SK-N-SH (cell line): ENCODE measurements at regions not wholly inside any gene's neighbourhood (a gene's known extent, or its start where the extent isn't known, plus 50 kb on each side); places are given as distances from the start of the nearest gene placed in this dataset.

Experiments
- CTCF ChIA-PET: fragments of 300-600, 350-600 bp; formaldehyde crosslinking; extraction: SDS; loops from one replicate; lab custom pipeline; 2021; lab: Yijun Ruan, JAX
- POLR2A ChIA-PET: fragments of 350-600 bp; sonication (Branson Sonifier 250); formaldehyde crosslinking; extraction: SDS; loops from one replicate; lab custom pipeline; 2020; ENCODE audit warnings: antibody characterized with exemption, inconsistent platforms; lab: Yijun Ruan, JAX
- DNase-seq: peaks from one replicate; pipeline ENCODE4 v3.0.0; 2012
- H2AFZ ChIP-seq: fragments of 200-600 bp; sonication (generic); 2 replicates; pipeline ENCODE4 v1.8.1; 2016; ENCODE audit warnings: antibody characterized with exemption, mild to moderate bottlenecking, low read depth
- H3F3A ChIP-seq: fragments of 200-600 bp; sonication (generic); replicated peaks from 2 replicates; pipeline ENCODE3; 2016; ENCODE audit warnings: antibody characterized with exemption, mild to moderate bottlenecking; ENCODE audit not compliant: insufficient read depth
- H3K27ac ChIP-seq, 2 experiments: fragments of 200-500 bp in 1 of 2; fragments of 200-600 bp in 1 of 2; sonication (Bioruptor generic) in 1 of 2; sonication (generic), shearing (Covaris generic) in 1 of 2; 2 replicates each; pipeline versions ENCODE4 v1.5.1 to v1.6.1; 2014 to 2016; ENCODE audit warnings: low read depth in 2 of 2, inconsistent platforms in 1 of 2, low read length in 1 of 2, mild to moderate bottlenecking in 1 of 2, mixed read lengths in 1 of 2
- H3K27me3 ChIP-seq: fragments of 200-600 bp; sonication (generic), shearing (Covaris generic); 2 replicates; pipeline ENCODE4 v1.6.1; 2016; ENCODE audit warnings: mixed run types; ENCODE audit not compliant: insufficient read depth
- H3K36me3 ChIP-seq, 2 experiments: fragments of 200-500 bp in 1 of 2; fragments of 200-600 bp in 1 of 2; sonication (Bioruptor generic) in 1 of 2; sonication (generic) in 1 of 2; replicated peaks in 1 of 2; 2 replicates each; pipeline versions ENCODE3 to v1.5.1; 2014 to 2016; ENCODE audit warnings: low read length in 1 of 2, mild to moderate bottlenecking in 1 of 2; ENCODE audit not compliant: insufficient read depth in 2 of 2, control insufficient read depth in 1 of 2
- H3K4me1 ChIP-seq, 2 experiments: fragments of 200-500 bp in 1 of 2; fragments of 200-600 bp in 1 of 2; sonication (Bioruptor generic) in 1 of 2; sonication (generic), shearing (Covaris generic) in 1 of 2; 2 replicates each; pipeline versions ENCODE4 v1.5.1 to v1.6.1; 2014 to 2016; ENCODE audit warnings: low read depth in 1 of 2, low read length in 1 of 2, mixed run types in 1 of 2; ENCODE audit not compliant: insufficient read depth in 2 of 2, control insufficient read depth in 1 of 2
- H3K4me2 ChIP-seq: fragments of 200-600 bp; sonication (generic), shearing (Covaris generic); 2 replicates; pipeline ENCODE4 v1.6.1; 2017; ENCODE audit warnings: mixed run types
- H3K4me3 ChIP-seq, 2 experiments: fragments of 200-500 bp in 1 of 2; fragments of 200-600 bp in 1 of 2; sonication (Bioruptor generic) in 1 of 2; sonication (generic), shearing (Covaris generic) in 1 of 2; 2 replicates each; pipeline versions ENCODE4 v1.5.1 to v1.8.1; 2014 to 2016; ENCODE audit warnings: low read depth in 2 of 2, inconsistent platforms in 1 of 2, low read length in 1 of 2, mild to moderate bottlenecking in 1 of 2, mixed read lengths in 1 of 2, moderate library complexity in 1 of 2
- H3K79me2 ChIP-seq: fragments of 200-600 bp; sonication (generic); 2 replicates; pipeline ENCODE4 v1.8.1; 2017; ENCODE audit warnings: mild to moderate bottlenecking; ENCODE audit not compliant: insufficient read depth
- H3K9ac ChIP-seq: fragments of 200-600 bp; sonication (generic); 2 replicates; pipeline ENCODE4 v1.6.1; 2017; ENCODE audit warnings: mixed run types
- H3K9me2 ChIP-seq: fragments of 200-600 bp; sonication (generic); 2 replicates; pipeline ENCODE4 v1.6.1; 2017; ENCODE audit warnings: mixed run types
- H3K9me3 ChIP-seq: fragments of 200-600 bp; sonication (generic); 2 replicates; pipeline ENCODE4 v1.6.1; 2017; ENCODE audit warnings: mixed run types, mild to moderate bottlenecking, moderate library complexity
- H4K20me1 ChIP-seq: fragments of 200-600 bp; sonication (generic); 2 replicates; pipeline ENCODE4 v1.6.1; 2017; ENCODE audit warnings: mild to moderate bottlenecking, mixed run types; ENCODE audit not compliant: insufficient read depth
- CHD2 ChIP-seq: fragments of 150-350 bp; IDR thresholded peaks from 2 replicates; pipeline ENCODE4 v1.6.1; 2018; ENCODE audit warnings: low read length; ENCODE audit not compliant: partially characterized antibody
- ELF1 ChIP-seq: IDR thresholded peaks from 2 replicates; pipeline ENCODE4 v1.4.0; 2012
- FOXM1 ChIP-seq: IDR thresholded peaks from 2 replicates; pipeline ENCODE4 v1.4.0; 2012; ENCODE audit warnings: low read depth, mild to moderate bottlenecking
- MEF2A ChIP-seq: IDR thresholded peaks from 2 replicates; pipeline ENCODE4 v1.4.0; 2012; ENCODE audit warnings: low read depth, borderline replicate concordance
- MXI1 ChIP-seq: IDR thresholded peaks from 2 replicates; pipeline ENCODE4 v1.6.1; 2012; ENCODE audit warnings: mild to moderate bottlenecking, low read depth, low read length, improper control_type of control experiment
- NFIC ChIP-seq: IDR thresholded peaks from 2 replicates; pipeline ENCODE4 v1.4.0; 2012; ENCODE audit warnings: borderline replicate concordance
- RCOR1 ChIP-seq: fragments of 150-350 bp; IDR thresholded peaks from 2 replicates; pipeline ENCODE4 v1.6.1; 2017; ENCODE audit warnings: antibody characterized with exemption, low read length
- RXRA ChIP-seq: IDR thresholded peaks from 2 replicates; pipeline ENCODE4 v1.4.0; 2012; ENCODE audit warnings: low read depth, mild to moderate bottlenecking, borderline replicate concordance
- SIN3A ChIP-seq: IDR thresholded peaks from 2 replicates; pipeline ENCODE4 v1.6.1; 2012; ENCODE audit warnings: low read depth, mild to moderate bottlenecking, low read length, moderate library complexity, borderline replicate concordance
- SMC3 ChIP-seq: IDR thresholded peaks from 2 replicates; pipeline ENCODE4 v1.6.1; 2012; ENCODE audit warnings: low read depth, low read length, improper control_type of control experiment
- YY1 ChIP-seq: IDR thresholded peaks from 2 replicates; pipeline ENCODE4 v1.4.0; 2012; ENCODE audit warnings: low read depth, mild to moderate bottlenecking
- WGBS: methylation state at CpG from one replicate; pipeline ENCODE4 v1.1.6; 2017; ENCODE audit warnings: low lambda C conversion rate; 5-methylcytosine and 5-hydroxymethylcytosine counted together
- TF ChIP-seq, protein P1 (sequence below): IDR thresholded peaks from 2 replicates; pipeline ENCODE4; 2012
- TF ChIP-seq, protein P2 (sequence below): IDR thresholded peaks from 2 replicates; pipeline ENCODE4 v1.4.0; 2012; ENCODE audit warnings: low read depth, borderline replicate concordance
- TF ChIP-seq, protein P3 (sequence below): IDR thresholded peaks from 2 replicates; pipeline ENCODE4 v1.4.0; 2012; ENCODE audit warnings: low read depth
- TF ChIP-seq, protein P4 (sequence below): IDR thresholded peaks from 2 replicates; pipeline ENCODE4 v1.4.0; 2012; ENCODE audit warnings: low read depth, borderline replicate concordance

DNA sequence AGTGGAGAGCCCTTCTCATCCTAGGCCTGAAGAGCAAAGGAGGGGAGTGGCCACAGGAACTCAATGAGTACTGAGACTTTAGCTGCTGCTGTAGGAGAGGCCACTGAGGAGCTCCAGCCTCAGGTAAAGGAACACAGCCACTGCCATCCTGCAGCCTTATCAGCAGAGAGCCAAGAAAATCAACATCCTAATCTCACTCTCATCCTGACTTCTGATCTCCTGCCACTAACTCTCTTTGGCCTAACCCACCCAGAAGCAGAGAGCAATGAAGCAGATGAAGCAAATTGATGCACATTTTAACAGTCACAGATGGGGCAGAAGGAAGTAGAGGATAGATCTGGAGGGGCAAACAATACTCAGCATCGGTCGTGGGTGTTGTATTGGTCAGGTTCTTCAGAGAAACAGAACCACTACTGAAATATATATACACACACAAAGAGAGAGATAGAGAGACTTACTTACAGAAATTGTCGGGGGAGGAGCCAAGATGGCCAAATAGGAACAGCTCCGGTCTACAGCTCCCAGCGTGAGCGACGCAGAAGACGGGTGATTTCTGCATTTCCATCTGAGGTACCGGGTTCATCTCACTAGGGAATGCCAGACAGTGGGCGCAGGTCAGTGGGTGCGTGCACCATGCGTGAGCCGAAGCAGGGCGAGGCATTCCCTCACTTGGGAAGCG is 297.6 kb downstream of the MTERF1 start (continued):
- TF ChIP-seq, protein P1, sequence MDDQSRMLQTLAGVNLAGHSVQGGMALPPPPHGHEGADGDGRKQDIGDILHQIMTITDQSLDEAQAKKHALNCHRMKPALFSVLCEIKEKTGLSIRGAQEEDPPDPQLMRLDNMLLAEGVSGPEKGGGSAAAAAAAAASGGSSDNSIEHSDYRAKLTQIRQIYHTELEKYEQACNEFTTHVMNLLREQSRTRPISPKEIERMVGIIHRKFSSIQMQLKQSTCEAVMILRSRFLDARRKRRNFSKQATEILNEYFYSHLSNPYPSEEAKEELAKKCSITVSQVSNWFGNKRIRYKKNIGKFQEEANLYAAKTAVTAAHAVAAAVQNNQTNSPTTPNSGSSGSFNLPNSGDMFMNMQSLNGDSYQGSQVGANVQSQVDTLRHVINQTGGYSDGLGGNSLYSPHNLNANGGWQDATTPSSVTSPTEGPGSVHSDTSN, result no peak
- no peak for TF ChIP-seq MEF2A
- TF ChIP-seq, all 33 proteins: peak for 0

DNA sequence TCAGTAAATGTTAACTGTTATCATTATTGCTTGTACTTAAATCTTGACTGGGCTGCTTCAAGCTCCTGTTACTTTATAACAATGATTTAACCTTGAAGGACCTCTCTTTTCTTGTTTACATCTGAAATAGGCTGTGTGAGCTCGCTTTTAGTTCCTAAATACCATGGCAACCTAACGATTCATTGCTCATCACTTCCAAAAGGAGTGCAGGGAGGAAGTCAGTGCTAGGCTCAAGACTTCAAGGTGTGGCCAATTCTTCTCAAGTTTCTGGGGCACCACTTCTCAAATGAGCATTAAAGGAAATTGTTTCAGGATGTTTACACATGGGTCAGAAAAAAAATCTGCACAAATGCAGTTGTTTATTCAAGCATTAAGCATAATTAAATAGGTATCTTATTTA is 284.2 kb downstream of the MTERF1 start:
- ChIA-PET CTCF (interaction anchor here (0.6 to 1.5 kb wide), 2 partner anchors 14 to 83 kb away, joined by 3 read pairs; no protein-coding TSS in a partner anchor), POLR2A (no interaction called here)
- Histone ChIP-seq H3K9me3 (no peaks in the 10 kb centered on the region), H4K20me1 (no peaks in the 10 kb centered on the region), H3K4me2 (no peak overlapping the region), H3K27me3 (no peaks in the 10 kb centered on the region), H3F3A (no peaks in the 10 kb centered on the region), H3K36me3 (no peaks in the 10 kb centered on the region), H2AFZ (no peak overlapping the region), H3K4me3 (no peak overlapping the region), H3K79me2 (no peaks in the 10 kb centered on the region), H3K9me2 (no peaks in the 10 kb centered on the region), H3K27ac (no peak overlapping the region), H3K9ac (no peak overlapping the region), H3K4me1 (peaks cover 0 to 4% of the 10 kb centered on the region in 2 experiments; a peak in 2 of 4 replicates)
- TF ChIP-seq SIN3A, result no peak
- no peak for TF ChIP-seq MXI1
- TF ChIP-seq SMC3, result no peak
- 12% methylated on average over 2 of the region's 2 CpGs for whole genome bisulfite sequencing
- DNase-seq, result no peak

DNA sequence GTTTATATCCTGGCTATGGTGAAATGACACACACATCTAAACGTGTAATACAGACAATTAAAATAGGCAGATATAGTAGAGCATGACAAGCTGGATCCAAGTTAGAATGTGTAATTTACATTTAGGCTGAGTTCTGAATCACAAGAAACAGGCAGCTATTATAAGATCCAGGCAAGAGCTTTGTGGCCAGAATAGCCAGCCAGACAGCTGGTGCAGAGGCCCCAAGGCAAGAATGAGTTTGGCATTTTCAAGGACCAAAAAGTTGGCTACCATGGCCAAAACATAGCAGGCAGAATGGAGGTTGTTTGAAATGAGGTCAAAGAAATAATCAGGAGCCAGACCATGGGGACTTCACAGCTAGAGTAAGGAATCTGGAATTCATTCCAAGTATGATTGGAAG is 281.7 kb downstream of the MTERF1 start:
- no peak for DNase-seq
- Histone ChIP-seq H3K27me3 (no peaks in the 10 kb centered on the region), H3K4me2 (no peak overlapping the region), H3K79me2 (no peaks in the 10 kb centered on the region), H3K9ac (no peak overlapping the region), H3F3A (no peaks in the 10 kb centered on the region), H3K4me1 (peaks cover 0 to 4% of the 10 kb centered on the region in 2 experiments; a peak in 2 of 4 replicates), H2AFZ (no peak overlapping the region), H3K9me3 (no peaks in the 10 kb centered on the region), H3K9me2 (no peaks in the 10 kb centered on the region), H3K4me3 (no peak overlapping the region), H3K36me3 (no peaks in the 10 kb centered on the region), H4K20me1 (no peaks in the 10 kb centered on the region), H3K27ac (no peak overlapping the region)
- TF ChIP-seq, protein P2, sequence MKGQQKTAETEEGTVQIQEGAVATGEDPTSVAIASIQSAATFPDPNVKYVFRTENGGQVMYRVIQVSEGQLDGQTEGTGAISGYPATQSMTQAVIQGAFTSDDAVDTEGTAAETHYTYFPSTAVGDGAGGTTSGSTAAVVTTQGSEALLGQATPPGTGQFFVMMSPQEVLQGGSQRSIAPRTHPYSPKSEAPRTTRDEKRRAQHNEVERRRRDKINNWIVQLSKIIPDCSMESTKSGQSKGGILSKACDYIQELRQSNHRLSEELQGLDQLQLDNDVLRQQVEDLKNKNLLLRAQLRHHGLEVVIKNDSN, result no peak
- no peak for TF ChIP-seq YY1
- 13% methylated on average over 1 of the region's 1 CpG for WGBS
- ChIA-PET CTCF (no interaction called here), POLR2A (no interaction called here)

DNA sequence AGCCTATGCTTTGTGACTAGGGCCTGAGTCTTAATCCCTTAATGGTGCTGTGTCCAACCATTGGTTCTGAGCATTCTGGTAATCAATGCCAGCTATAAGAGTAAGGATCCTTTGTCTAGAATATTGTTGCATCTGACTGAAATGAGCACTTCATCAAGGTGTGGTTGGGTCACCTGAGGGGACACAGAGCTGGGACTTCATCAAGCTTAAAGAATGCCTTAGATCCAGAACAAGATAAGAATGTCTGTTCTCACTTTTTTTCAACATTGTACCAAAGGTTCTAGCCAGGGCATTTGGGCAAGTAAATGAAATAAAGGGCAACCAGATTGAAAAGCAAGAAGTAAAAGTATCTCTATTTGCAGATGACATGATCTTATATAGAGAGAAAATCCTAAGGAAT is 280.4 kb downstream of the MTERF1 start:
- no peak overlapping the region for H2AFZ ChIP-seq
- no peaks in the 10 kb centered on the region for H3K79me2 ChIP-seq
- POLR2A ChIA-PET, result no interaction called here
- H3F3A ChIP-seq, result no peaks in the 10 kb centered on the region
- no peak overlapping the region for H3K4me2 ChIP-seq
- TF ChIP-seq, protein P3, sequence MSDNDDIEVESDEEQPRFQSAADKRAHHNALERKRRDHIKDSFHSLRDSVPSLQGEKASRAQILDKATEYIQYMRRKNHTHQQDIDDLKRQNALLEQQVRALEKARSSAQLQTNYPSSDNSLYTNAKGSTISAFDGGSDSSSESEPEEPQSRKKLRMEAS, result no peak
- TF ChIP-seq FOXM1 (no peak), RCOR1 (no peak), RXRA (no peak), NFIC (no peak), CHD2 (no peak), ELF1 (no peak)
- TF ChIP-seq, protein P4, sequence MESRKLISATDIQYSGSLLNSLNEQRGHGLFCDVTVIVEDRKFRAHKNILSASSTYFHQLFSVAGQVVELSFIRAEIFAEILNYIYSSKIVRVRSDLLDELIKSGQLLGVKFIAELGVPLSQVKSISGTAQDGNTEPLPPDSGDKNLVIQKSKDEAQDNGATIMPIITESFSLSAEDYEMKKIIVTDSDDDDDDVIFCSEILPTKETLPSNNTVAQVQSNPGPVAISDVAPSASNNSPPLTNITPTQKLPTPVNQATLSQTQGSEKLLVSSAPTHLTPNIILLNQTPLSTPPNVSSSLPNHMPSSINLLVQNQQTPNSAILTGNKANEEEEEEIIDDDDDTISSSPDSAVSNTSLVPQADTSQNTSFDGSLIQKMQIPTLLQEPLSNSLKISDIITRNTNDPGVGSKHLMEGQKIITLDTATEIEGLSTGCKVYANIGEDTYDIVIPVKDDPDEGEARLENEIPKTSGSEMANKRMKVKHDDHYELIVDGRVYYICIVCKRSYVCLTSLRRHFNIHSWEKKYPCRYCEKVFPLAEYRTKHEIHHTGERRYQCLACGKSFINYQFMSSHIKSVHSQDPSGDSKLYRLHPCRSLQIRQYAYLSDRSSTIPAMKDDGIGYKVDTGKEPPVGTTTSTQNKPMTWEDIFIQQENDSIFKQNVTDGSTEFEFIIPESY, result no peak
- H3K9me2 ChIP-seq, result no peaks in the 10 kb centered on the region
- H3K36me3 ChIP-seq, result no peaks in the 10 kb centered on the region
- no peak overlapping the region for H3K9ac ChIP-seq
- no peaks in the 10 kb centered on the region for H4K20me1 ChIP-seq
- H3K27ac ChIP-seq, result no peak overlapping the region
- no peak for DNase-seq
- H3K4me1 ChIP-seq, result peaks cover 0 to 4% of the 10 kb centered on the region in 2 experiments; a peak in 2 of 4 replicates
- no peaks in the 10 kb centered on the region for H3K9me3 ChIP-seq
- CTCF ChIA-PET, result interaction anchor here (0.7 kb wide), 1 partner anchor 8 kb away, joined by 3 read pairs; no protein-coding TSS in a partner anchor
- no peaks in the 10 kb centered on the region for H3K27me3 ChIP-seq
- no peak overlapping the region for H3K4me3 ChIP-seq
